H7 (cell line): ENCODE measurements at regions not wholly inside any gene's neighbourhood (a gene's known extent, or its start where the extent isn't known, plus 50 kb on each side); places are given as distances from the start of the nearest gene placed in this dataset.

Experiments
- DNase-seq: peaks from one replicate; pipeline ENCODE4 v3.0.0; 2012
- H3K27me3 ChIP-seq: 2 replicates; pipeline ENCODE4 v1.6.0; 2011; ENCODE audit warnings: mild to moderate bottlenecking, low read length; ENCODE audit not compliant: control insufficient read depth, insufficient read depth
- H3K36me3 ChIP-seq: replicated peaks from 2 replicates; pipeline ENCODE4 v1.5.1; 2011; ENCODE audit warnings: low read length; ENCODE audit not compliant: control insufficient read depth, insufficient read depth
- H3K4me3 ChIP-seq: 2 replicates; pipeline ENCODE4 v1.5.1; 2011; ENCODE audit warnings: low read depth, mild to moderate bottlenecking, control low read depth, low read length, moderate library complexity; ENCODE audit not compliant: insufficient read depth

- DNase-seq = no peak
- Histone ChIP-seq H3K4me3 (no peak overlapping the region), H3K27me3 (no peaks in the 10 kb centered on the region), H3K36me3 (no peaks in the 10 kb centered on the region)
These were observed 119.4 kb downstream of the MRPS6 start for GRCh38 chr21:34192646-34193285.

- Histone ChIP-seq H3K27me3 (no peaks in the 10 kb centered on the region), H3K4me3 (no peak overlapping the region), H3K36me3 (no peaks in the 10 kb centered on the region)
- DNase-seq = peak; percentile 38
These were observed 122.0 kb downstream of the MRPS6 start for GRCh38 chr21:34195335-34195734.

GRCh38 chr21:34196996-34197395, 123.6 kb downstream of the MRPS6 start:
- DNase-seq = no peak
- no peak overlapping the region for H3K4me3 ChIP-seq
- no peaks in the 10 kb centered on the region for H3K36me3 ChIP-seq
- H3K27me3 ChIP-seq = no peaks in the 10 kb centered on the region

DNA sequence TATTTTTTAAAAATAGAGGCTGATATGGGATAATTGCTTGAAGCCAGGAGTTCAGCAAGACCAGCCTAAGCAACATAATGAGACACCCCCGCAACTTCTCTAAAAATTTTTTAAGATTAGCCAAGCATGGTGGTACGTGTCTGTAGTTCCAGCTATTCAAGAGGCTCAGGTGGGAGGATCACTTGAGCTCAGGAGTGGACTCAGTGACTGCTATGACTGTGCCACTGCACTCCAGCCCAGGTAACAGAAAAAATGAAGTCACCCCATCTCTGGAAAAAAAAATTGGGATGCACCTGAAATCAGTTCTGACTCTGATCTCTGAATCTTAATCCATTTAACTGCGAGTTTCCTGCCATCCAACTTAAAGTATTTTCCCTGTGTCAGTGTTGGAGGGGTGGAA, 124.2 kb downstream of the MRPS6 start:
- no peak for DNase-seq
- Histone ChIP-seq H3K27me3 (no peaks in the 10 kb centered on the region), H3K36me3 (no peaks in the 10 kb centered on the region), H3K4me3 (no peak overlapping the region)

DNA sequence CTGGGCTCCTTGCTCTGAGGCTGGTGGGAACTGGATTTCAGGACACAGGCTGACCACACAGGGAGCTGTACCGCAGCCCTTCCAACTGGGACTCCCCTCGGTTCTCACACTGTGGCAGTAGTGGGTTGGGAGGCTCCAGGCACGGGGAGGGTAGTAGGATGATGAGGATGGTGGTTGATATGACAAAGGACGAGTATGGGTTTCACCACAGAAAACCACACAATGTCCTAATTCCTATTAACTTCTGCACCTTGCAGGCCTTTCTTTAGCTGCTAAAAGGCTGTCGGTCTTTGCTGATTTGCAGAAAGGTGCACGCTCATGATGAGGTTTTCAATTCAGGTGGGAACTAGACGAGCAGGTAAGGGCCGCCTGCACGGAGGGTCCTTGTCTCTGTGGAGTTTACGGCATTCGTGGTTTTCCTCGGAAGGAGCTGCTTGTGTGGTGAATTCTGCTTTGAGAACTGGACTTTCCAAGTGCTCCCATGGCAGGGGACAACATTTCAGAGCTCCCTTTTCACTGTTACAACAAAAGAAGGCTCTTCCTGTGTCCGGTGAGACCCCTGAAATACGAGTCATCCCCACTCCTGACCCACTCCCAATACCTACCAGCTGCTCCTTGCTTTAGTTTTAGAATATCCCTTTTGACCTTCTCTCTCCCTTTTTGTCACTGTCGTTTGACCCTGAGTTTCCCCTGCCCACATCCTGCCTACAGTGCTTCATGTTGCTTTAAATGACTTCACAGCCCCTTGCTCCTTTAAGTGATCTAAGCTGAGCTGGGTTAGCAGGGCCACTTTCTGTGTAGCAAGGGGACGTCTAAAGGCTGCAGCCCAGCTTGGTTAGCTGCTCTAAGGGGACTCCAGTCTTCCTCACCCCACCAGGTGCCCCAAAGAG, 125.1 kb downstream of the MRPS6 start:
- DNase-seq = no peak
- no peak overlapping the region for H3K4me3 ChIP-seq
- H3K27me3 ChIP-seq = no peaks in the 10 kb centered on the region
- no peaks in the 10 kb centered on the region for H3K36me3 ChIP-seq

DNA sequence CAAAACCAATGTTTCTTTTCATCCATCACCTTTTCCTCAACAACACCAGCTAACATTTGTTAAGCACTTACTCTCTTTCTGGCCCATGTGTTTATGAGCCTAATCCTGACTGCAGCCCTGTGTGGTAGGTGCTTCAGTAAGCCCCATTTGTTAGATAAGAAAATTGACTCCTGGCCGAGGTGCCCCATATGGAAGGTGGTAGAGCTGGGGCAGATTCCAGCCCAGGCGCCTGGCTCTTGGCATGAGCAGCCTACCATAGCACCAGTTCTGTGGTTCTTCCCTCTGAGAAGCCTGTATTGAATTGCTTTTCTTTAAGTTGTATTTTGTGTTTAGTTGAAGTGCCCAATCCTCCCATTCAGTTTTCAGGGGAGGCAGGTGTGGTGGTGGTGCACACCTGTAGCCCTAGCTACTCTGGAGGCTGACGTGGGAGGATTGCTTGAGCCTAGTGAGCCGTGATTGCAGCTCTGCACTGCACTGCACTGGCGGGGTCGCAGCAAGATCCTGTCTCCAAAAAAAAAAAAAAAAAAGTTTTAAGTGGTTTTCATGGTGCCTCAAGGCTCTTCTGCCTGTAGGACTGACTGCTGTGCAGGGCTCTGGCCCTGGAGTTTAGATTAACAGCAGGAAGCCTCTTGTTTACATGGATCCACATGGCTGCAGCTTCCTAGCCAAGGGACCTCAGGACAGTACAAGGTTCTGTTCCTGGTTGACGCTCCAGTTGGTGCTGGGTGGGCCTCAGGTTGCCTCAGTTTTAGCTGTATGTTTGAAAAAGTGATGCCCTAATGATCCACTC, 125.9 kb downstream of the MRPS6 start:
- no peaks in the 10 kb centered on the region for H3K36me3 ChIP-seq
- H3K27me3 ChIP-seq = no peaks in the 10 kb centered on the region
- H3K4me3 ChIP-seq = no peak overlapping the region
- no peak for DNase-seq

DNA sequence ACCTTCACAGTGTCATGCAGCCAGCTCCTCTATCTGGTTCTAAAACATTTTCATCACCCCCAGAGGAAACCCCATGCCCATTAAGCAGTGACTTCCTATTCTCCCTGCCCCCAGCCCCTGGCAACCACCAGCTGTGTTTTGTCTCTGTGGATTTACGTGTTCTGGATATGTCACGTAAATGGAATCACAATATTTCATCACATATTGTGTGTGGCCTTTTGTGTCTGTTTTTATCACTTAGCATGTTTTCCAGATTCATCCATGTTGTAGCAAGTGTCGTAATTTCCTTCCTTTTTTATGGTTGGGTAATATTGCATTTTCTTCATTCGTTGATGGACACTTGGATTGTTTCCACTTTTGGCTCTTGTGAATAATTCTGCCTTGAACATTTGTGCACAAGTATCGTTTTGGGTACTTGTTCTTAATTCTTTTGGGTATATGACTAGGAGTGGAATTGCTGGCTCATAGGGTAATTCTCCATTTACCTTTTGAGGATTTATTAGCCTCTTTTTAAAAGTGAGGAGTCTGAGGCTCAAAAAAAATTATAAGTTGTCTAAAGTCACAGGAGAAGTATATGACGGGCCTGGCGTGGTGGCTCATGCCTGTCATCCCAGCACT, 127.0 kb downstream of the MRPS6 start:
- Histone ChIP-seq H3K36me3 (no peaks in the 10 kb centered on the region), H3K27me3 (no peaks in the 10 kb centered on the region), H3K4me3 (no peak overlapping the region)
- DNase-seq = no peak

GRCh38 chr21:34201001-34201400, 127.6 kb downstream of the MRPS6 start:
- Histone ChIP-seq H3K36me3 (no peaks in the 10 kb centered on the region), H3K27me3 (no peaks in the 10 kb centered on the region), H3K4me3 (no peak overlapping the region)
- no peak for DNase-seq

DNA sequence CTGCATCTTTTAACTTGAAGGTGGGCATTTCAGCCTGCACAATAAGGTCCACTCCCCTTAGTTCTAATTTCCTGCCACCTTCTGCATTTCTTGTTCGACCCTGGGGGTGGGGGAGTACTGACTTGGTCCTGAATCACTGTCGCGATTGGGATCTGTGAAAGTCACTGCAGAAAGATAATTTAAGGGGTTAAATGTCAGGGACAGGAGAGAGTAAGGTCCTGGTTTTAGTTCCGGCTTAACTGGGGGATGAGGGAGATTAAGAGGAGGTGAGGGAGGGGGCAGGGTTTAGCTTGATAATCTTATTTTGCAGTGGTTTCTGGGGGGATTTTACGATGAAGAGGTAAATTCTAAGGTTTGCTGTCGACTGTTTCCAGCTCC, 128.1 kb downstream of the MRPS6 start:
- Histone ChIP-seq H3K4me3 (peak overlapping the region; percentile 52), H3K27me3 (no peaks in the 10 kb centered on the region), H3K36me3 (no peaks in the 10 kb centered on the region)
- DNase-seq = no peak

- H3K4me3 ChIP-seq = peak overlapping the region; percentile 52
- H3K27me3 ChIP-seq = no peaks in the 10 kb centered on the region
- H3K36me3 ChIP-seq = no peaks in the 10 kb centered on the region
- peak; percentile 73 for DNase-seq
These were observed 129.4 kb downstream of the MRPS6 start for GRCh38 chr21:34202553-34203372.

- H3K36me3 ChIP-seq = no peaks in the 10 kb centered on the region
- H3K27me3 ChIP-seq = no peaks in the 10 kb centered on the region
- no peak for DNase-seq
- H3K4me3 ChIP-seq = no peak overlapping the region
These were observed 130.6 kb downstream of the MRPS6 start for GRCh38 chr21:34203851-34204420.

DNA sequence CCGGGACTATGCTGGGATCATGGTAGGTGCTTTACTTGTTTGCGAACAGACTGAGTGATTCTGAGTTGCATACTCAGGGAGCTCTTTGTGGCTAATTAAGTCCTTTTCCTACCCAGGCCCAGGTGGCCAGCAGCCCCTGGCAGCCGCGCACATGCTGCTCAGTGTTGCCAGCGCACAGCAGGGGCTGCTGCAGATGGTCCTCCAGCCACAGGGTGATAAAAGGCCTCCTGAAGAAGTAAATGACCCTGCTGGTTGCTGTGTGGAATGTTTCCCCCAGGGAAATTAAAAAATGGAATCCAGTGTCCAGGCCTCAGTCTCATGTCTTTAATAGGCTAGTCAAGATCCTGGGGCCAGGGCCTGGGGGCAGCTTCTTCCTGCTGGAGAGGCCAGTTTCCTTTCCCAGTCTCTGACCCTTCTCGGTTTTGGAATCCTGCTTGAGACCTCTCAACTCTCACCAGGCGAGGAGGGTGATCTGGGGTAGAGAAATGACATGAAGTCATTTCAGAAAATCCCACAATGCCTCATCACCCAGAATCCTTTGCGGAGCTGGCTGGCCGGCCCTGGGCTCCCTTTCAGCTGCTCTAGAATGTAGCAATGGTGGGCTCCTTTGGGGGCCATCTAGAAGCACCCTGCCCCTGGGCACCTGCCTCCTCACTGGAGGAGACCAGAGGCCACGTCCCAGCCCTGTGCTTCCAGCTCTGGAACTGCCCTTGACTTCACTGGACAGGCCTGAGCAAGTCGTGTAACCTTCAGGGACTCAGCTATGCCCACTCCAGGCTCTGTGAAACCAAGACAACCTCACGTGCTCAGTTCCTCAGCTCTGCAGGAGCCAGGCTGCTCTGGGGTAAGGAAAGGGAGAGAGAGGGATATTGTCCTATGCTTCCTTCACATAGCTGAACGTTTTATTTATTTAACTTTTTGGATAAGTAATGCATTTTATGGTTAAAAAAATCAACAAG, 131.4 kb downstream of the MRPS6 start:
- H3K27me3 ChIP-seq = no peaks in the 10 kb centered on the region
- no peaks in the 10 kb centered on the region for H3K36me3 ChIP-seq
- peak; percentile 40 for DNase-seq
- no peak overlapping the region for H3K4me3 ChIP-seq
